Neural progenitor cell (in vitro differentiated cells): ENCODE measurements at regions not wholly inside any gene's neighbourhood (a gene's known extent, or its start where the extent isn't known, plus 50 kb on each side); places are given as distances from the start of the nearest gene placed in this dataset.

Source experiments
- EZH2 ChIP-seq: fragments of 200-600 bp; sonication (generic); IDR thresholded peaks from 2 replicates; pipeline ENCODE4 v1.6.1; 2017; ENCODE audit warnings: antibody characterized with exemption, mild to moderate bottlenecking, moderate library complexity
- EZH2phosphoT487 ChIP-seq: fragments of 200-600 bp; sonication (generic); IDR thresholded peaks from 2 replicates; pipeline ENCODE4 v1.6.1; 2017; ENCODE audit warnings: antibody characterized with exemption
- TF ChIP-seq, protein P1 (sequence below): fragments of 200-600 bp; sonication (generic); IDR thresholded peaks from 2 replicates; pipeline ENCODE4 v1.5.1; 2017; ENCODE audit warnings: antibody characterized with exemption, mild to moderate bottlenecking

DNA sequence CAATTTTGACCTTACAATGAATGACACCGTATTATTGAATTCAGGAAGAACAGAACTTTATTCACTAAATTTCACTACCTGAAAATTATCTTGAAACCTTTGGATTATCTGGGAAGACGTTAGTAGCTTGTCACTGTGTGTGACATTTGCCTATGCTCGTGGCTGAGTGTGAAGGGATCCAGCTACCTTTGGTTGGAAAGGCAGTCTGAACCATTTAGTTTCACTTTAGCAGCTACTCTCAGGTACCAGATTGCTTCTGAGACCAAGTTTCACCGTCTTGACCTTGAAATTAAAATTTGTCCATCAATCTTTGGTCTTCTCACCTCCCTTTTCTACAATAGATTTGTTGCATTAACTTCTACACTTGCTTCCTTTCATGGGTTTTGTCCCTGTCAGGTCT, 637.5 kb downstream of the MBD2 start:
- TF ChIP-seq, protein P1, sequence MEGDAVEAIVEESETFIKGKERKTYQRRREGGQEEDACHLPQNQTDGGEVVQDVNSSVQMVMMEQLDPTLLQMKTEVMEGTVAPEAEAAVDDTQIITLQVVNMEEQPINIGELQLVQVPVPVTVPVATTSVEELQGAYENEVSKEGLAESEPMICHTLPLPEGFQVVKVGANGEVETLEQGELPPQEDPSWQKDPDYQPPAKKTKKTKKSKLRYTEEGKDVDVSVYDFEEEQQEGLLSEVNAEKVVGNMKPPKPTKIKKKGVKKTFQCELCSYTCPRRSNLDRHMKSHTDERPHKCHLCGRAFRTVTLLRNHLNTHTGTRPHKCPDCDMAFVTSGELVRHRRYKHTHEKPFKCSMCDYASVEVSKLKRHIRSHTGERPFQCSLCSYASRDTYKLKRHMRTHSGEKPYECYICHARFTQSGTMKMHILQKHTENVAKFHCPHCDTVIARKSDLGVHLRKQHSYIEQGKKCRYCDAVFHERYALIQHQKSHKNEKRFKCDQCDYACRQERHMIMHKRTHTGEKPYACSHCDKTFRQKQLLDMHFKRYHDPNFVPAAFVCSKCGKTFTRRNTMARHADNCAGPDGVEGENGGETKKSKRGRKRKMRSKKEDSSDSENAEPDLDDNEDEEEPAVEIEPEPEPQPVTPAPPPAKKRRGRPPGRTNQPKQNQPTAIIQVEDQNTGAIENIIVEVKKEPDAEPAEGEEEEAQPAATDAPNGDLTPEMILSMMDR: no peak
- TF ChIP-seq EZH2phosphoT487: no peak
- TF ChIP-seq EZH2: no peak
